ENCODE measurements at regions not wholly inside any gene's neighbourhood (a gene's known extent, or its start where the extent isn't known, plus 50 kb on each side); places are given as distances from the start of the nearest gene placed in this dataset.
"Not testable (repeated sequence)": the region's sequence is repeated elsewhere in the genome, so short reads cannot be mapped to it uniquely, and the experiment has no call there.

DNA sequence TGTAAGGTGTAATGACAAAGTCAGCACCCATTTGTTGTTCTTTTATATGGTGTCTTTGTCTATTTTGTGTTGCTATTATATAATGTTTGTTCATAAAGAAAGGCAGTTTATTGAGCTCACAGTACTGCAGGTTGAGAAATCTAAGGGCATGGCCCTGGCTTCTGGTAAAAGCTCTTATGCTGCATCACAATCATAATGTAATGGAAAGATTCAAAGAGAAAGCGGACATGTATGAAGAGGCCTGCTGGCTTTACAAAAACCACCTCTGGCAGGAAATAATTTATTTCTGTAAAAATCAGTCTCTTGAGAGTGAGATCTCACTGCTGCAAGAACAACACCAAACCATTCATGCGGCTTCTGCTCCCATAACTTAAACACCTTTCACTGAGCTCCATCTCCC lies 746.7 kb upstream of the FAM174A start:
- DNase-seq = no peak
- TF ChIP-seq GATA1 (IDR thresholded peaks at IDR 0.05; ENCODE audit: low read depth, low read length) (no peak), POLR2A (IDR thresholded peaks at IDR 0.05; ENCODE audit: low read length) (no peak)

DNA sequence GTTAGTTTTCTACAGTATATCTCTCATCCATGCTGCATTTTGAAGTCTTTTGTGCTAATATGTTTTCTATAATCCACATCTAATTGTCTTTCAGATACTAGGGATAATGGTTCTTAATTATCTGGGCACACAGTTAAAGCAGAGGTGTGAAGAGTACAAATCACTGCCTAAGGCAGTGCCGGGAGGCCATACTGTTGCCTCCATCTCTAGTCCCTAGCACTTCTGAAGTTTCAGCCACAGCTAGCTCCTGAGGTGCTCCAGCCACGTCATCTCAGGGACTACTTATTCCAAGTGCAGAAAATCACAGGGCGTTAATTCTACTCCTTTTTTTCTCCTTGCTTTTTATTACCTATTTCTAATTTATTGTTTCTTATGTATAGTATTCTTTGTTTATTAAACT lies 760.0 kb upstream of the FAM174A start:
- TF ChIP-seq POLR2A (IDR thresholded peaks at IDR 0.05; ENCODE audit: low read length) = no peak
- TF ChIP-seq GATA1 (IDR thresholded peaks at IDR 0.05; ENCODE audit: low read depth, low read length) = no peak
- DNase-seq = no peak

DNA sequence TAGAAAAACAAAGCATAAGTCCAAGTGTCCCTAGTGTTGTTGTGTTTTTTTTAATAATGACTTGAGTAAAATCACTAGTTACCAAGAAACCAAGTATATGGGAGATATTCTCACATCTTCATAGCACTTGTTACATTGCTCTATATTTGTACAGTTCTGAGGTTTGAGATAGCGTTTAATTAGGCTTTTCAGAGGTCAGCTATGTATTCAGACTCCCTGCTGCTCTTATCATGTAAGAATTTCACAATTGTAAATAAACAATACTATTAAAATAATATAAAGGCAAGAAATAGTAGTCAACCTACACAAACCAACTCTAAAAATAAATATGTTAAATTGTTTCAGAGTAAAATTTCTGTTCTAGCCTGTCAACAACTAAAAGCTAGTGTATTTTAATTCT lies 761.9 kb upstream of the FAM174A start:
- TF ChIP-seq POLR2A (IDR thresholded peaks at IDR 0.05; ENCODE audit: low read length) (no peak), GATA1 (IDR thresholded peaks at IDR 0.05; ENCODE audit: low read depth, low read length) (no peak)
- DNase-seq = no peak

DNA sequence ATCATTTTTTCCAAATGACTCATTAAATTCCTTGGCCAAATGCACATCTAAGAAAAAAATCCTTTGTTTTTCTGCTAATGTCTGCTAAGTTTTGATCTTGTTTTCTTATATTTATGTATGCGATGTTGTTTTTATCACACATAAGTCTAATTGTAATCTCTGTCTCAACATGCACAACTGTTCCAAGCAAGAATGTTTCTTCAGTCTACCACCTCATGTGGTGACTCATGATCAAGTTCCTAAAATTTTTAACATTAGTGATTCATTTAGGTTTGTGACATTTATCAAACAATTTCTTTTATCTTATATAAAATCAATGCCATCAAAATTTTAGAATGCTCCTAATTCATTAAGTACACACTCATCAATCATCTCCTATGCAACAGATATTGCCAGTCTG lies 763.9 kb upstream of the FAM174A start:
- TF ChIP-seq POLR2A (IDR thresholded peaks at IDR 0.05; ENCODE audit: low read length) (no peak), GATA1 (IDR thresholded peaks at IDR 0.05; ENCODE audit: low read depth, low read length) (no peak)
- DNase-seq = no peak

DNA sequence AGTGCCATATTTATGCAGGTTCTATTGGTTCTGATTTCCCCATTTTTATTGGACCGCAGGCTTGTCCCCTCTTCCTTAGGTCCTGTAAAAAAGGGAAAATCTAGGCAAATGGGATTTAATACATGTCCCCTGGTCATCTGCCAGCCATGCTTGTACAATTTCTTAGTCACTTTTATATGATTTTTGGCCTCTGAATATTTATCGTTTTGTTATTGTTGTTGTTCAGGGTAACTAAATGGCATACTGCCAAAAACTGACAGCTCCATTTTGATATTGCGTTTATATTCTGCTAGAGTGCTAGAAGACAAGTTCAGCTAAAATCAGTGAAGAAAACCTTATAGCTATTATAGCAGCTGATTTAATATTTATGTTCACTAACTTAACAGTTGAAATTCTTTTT lies 770.2 kb upstream of the FAM174A start:
- TF ChIP-seq GATA1 (IDR thresholded peaks at IDR 0.05; ENCODE audit: low read depth, low read length) (no peak), POLR2A (IDR thresholded peaks at IDR 0.05; ENCODE audit: low read length) (no peak)
- no peak for DNase-seq

DNA sequence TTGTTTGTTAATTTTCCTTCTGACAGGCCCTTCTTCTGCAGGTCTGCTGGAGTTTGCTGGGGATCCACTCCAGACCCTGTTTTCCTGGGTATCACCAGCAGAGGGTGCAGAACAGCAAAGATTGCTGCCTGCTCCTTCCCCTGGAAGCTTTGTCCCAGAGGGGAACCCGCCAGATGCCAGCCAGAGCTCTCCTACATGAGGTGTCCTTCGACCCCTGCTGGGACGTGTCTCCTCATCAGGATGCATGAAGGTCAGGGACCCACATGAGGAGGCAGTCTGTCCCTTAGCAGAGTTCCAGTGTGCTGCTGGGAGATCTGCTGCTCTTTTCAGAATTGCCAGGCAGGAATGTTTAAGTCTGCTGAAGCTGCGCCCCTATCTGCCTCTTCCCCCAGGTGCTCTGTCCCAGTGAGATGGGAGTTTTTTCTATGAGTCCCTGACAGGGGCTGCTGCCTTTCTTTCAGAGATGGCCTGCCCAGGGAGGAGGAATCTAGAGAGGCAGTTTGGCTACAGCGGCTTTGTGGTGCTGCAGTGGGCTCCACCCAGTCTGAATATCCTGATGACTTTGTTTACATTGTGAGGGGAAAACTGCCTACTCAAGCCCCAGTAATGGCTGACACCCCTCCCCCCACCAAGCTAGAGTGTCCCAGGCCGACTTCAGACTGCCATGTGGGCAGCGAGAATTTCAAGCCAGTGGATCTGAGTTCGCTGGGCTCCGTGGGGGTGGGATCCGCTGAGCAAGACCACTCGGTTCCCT lies 772.0 kb upstream of the FAM174A start:
- no peak for DNase-seq
- TF ChIP-seq POLR2A (IDR thresholded peaks at IDR 0.05; ENCODE audit: low read length) (no peak), GATA1 (IDR thresholded peaks at IDR 0.05; ENCODE audit: low read depth, low read length) (no peak)

DNA sequence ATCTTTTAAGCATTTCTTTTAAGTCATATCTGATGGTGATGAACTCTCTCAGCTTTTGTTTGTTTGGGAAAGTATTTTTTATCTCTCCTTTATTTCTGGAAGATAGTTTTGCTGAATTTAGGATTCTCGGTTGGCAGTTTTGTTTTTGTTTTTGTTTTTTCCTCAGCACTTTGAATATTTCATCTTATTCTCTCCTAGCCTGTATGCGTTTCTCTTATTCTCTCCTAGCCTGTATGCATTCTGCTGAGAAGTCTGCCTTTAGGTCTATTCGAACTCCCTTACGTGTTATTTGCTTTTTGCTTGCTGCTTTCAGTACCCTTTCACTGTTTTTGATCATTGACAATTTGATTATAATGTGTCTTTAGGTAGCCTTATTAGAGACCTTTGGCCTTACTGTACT lies 787.8 kb upstream of the FAM174A start:
- TF ChIP-seq GATA1 (IDR thresholded peaks at IDR 0.05; ENCODE audit: low read depth, low read length) (no peak), POLR2A (IDR thresholded peaks at IDR 0.05; ENCODE audit: low read length) (no peak)
- DNase-seq = no peak

DNA sequence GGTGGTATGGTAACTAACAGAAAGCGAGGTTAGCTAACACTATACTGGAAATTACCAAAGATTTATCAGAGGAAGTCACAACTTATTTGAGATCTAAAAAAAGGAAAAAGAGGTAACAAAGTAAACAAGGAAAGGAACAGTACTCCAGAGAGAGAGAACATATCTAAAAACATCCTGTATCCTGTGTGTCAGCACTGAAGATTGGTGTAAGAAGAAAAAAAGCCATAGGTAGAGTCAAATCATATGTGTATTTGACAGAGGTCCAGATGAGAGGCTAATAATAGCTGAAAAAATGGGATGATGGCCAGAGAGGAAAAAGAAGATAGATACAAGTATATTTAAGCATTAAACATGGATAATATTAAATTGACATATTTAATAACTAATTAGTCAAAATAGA lies 802.0 kb upstream of the FAM174A start:
- DNase-seq = not testable (repeated sequence)

DNA sequence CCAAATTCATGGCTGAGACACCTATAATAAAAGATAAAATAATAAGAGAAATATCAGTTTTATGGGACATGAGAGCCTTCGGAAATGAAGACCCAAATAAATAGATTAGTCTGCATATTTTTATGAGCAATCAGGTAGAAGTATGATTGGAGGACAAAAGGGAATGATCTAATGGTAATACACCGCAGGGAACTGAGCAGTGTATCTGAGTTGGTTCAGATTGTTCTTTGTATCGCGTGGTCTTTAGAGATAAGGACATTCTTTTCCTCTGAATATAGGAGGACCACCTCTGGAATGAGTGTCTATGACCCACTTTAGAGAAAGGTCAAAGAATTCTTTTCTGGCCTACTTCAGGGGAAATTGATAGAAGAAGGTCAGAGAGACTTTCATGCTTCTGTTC lies 801.8 kb upstream of the CHD1 start:
- not testable (repeated sequence) for DNase-seq

DNA sequence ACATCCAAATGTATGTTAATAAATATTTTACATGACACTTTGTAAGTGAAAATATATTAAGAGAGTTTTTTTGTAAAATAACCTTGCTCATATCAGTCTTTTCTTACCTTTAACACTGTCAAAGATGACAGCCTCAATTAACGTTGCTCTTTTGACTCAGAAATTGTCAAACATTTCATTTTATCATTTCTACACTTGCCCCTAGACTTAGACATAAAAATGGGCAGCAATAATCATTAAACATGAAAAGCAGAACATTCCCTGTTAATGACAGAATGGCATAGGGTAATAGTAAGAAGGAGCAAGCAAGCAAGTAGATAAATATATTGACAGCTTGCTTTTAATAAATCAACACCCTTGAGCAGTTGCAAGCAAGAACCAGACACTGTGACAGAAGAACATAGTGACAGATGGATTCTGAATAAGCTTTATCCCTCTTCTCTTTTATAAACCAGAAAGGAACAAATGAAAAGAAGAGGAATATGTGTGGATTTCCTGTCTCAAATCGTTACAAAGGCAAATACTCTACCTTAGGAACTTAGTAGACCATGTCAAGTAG lies 796.0 kb upstream of the CHD1 start:
- no peak for DNase-seq
- TF ChIP-seq GATA1 (IDR thresholded peaks at IDR 0.05; ENCODE audit: low read depth, low read length) = no peak
- no peak for TF ChIP-seq POLR2A (IDR thresholded peaks at IDR 0.05; ENCODE audit: low read length)

DNA sequence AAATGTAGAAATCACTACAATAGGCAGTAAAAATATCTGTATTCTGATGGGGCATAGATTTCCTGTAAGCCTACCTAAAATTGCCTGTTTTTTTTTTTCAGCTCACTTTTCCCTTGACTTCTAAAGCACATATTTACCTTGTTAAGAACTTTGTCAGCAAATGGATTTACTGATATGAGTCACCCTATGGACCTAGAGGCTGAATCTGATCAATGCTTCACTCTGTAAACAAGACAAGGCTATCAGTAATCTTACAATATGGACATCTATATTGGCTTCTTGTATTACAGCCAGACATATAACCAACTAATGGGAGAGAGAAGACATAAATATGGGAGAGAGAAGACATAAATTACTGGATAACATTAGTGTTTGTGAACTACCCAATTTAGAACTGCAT lies 792.7 kb upstream of the CHD1 start:
- TF ChIP-seq POLR2A (IDR thresholded peaks at IDR 0.05; ENCODE audit: low read length) (no peak), GATA1 (IDR thresholded peaks at IDR 0.05; ENCODE audit: low read depth, low read length) (no peak)
- DNase-seq = no peak

DNA sequence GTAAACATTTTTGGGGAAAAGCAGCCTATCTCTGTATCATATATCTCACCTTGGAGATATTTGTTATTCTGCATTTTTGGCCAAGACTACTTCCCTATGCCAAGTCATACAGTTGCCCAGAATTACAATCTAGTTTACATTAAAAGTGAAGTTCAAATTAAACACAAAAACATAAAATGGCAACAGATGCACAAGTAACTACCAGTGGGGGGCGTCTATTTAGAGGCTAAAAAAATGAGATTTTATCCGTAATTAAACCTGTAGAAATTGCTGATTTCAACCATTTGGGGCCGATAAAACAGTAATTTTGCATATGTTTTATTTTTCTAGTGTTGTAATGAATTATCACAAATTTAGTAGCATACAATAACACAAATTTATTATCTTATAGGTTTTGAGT lies 787.1 kb upstream of the CHD1 start:
- no peak for TF ChIP-seq GATA1 (IDR thresholded peaks at IDR 0.05; ENCODE audit: low read depth, low read length)
- no peak for TF ChIP-seq POLR2A (IDR thresholded peaks at IDR 0.05; ENCODE audit: low read length)
- DNase-seq = no peak

DNA sequence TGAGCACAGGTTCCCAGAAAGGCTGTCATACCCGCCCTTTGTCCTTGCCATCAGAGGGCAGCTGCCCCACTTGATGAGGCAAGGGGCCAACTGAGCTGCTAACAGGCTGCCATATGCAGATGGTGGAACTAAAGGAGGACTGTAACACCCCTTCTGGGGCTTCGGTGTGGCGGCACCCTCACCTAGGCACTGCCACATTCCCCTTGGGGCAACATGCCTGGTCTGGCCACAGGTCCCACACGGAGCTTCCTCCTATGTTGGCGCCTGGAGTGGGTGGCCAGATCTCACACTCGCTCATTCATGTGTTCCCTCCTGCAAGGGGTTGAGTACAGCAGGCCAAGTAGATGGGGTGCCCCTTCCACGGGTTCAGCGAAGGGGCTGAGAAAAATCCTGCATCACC lies 777.4 kb upstream of the CHD1 start:
- TF ChIP-seq GATA1 (IDR thresholded peaks at IDR 0.05; ENCODE audit: low read depth, low read length) = no peak
- no peak for TF ChIP-seq POLR2A (IDR thresholded peaks at IDR 0.05; ENCODE audit: low read length)

DNA sequence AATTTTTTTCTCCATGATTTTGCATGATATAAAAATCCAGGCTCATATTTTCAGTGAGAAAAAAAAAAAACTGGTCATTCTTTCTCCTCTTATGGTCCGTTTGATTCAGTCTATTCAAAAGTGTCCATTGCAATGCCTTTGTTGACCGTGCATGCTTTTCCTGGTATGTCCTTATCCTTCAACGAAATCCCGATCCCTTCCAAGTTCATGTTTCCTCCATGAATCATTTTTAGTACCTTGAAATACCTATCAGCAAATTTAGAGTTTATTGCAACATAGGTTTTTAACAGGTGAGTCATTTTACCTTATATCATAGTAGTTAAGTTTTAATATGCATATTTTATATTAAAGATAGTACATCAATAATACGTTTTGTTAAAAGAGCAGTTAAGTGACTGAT lies 773.8 kb upstream of the CHD1 start:
- no peak for DNase-seq
- TF ChIP-seq GATA1 (IDR thresholded peaks at IDR 0.05; ENCODE audit: low read depth, low read length) = no peak
- TF ChIP-seq POLR2A (IDR thresholded peaks at IDR 0.05; ENCODE audit: low read length) = no peak

More for the DNA sequence above, 777.4 kb upstream of the CHD1 start:
- no peak for DNase-seq

DNA sequence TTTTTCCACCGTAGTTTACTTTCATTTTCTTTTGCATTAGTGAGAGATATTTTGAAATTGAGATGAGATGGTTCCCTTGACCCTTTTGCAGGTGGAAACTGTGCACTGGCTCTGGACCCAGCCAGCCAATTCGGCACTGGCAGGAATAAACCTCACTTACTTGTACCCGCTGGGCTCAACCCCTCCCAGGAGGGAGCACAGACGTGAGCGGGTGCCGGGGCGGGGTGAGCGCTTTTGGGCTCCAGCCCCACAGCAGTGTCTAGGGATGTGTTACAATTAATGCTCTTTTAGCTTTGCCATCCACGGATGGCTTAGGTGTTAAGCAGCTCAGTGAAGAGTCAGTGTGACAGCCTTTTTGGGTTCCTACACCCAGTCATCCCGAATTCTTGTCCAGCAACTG lies 766.1 kb upstream of the CHD1 start:
- TF ChIP-seq POLR2A (IDR thresholded peaks at IDR 0.05; ENCODE audit: low read length) (no peak), GATA1 (IDR thresholded peaks at IDR 0.05; ENCODE audit: low read depth, low read length) (no peak)
- no peak for DNase-seq

DNA sequence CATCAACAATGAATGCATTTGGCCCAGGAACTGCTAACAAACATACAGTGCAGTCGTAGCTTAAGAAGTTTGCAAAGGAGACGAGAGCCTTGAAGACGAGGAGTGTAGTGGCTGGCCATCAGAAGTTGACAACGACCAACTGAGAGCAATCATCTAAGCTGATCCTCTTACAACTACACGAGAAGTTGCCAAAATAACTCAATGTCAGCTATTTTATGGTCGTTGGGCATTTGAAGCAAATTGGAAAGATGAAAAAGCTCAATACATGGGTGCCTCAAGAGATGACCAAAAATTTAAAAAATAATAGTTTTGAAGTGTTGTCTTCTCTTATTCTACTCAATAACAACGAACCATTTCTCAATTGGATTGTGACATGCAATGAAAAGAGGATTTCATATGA lies 757.7 kb upstream of the CHD1 start:
- DNase-seq = no peak

More for the DNA sequence above, 757.7 kb upstream of the CHD1 start:
- TF ChIP-seq POLR2A (IDR thresholded peaks at IDR 0.05; ENCODE audit: low read length) = no peak
- no peak for TF ChIP-seq GATA1 (IDR thresholded peaks at IDR 0.05; ENCODE audit: low read depth, low read length)

Data from erythroblast (primary cell).